ENCODE measurements at regions not wholly inside any gene's neighbourhood (a gene's known extent, or its start where the extent isn't known, plus 50 kb on each side); places are given as distances from the start of the nearest gene placed in this dataset.

DNA sequence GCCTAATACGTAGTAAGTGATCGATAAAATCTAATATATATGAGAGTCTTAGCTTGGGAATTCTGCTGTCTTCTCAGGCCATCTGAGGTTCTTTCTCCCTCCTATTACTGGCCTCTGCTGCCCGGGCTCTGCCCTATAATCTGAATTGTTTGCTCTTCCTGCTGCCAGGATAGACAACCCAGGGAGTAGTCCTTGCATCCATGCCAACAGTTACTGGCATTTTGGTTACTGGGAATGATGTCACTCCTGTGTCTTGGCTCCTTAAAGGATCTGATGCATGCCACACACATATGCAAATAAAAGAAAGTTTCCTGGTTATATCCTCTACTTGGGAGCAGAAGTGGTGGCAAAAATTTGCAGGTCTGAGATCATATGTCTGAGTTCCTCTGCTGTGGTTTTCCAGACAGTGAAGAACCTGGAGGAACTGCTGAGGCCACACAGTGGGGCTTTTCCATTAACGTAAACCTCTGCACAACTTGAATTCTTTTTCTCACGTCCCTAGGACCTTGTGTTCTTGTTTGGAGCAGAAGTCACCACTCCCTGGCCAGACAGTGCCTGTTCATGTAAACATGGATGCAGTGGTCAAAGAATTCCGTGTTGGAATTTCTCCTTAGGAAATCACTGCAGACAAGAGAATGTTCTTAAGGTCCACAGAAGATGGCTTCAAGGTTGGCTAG is 320.6 kb upstream of the TBX3 start:
- 67 to 72% methylated on average over 6 of the region's 6 CpGs for WGBS, 2 donors
- no peak overlapping the region for H3K4me3 ChIP-seq (ENCODE audit: low read depth, poor library complexity, severe bottlenecking)
- no peak for DNase-seq (ENCODE audit: low spot score in 2 of 2)
- no peak for TF ChIP-seq CTCF (IDR thresholded peaks at IDR 0.05)
- TF ChIP-seq POLR2A (IDR thresholded peaks at IDR 0.05): no peak
- intact Hi-C loops (cut with DNase I; ENCODE audit: low total_unique reads): no loop called here

GRCh38 chr12:115002434-115002833 is 318.5 kb upstream of the TBX3 start:
- no peak for TF ChIP-seq POLR2A (IDR thresholded peaks at IDR 0.05)
- TF ChIP-seq CTCF (IDR thresholded peaks at IDR 0.05): no peak
- H3K4me3 ChIP-seq (ENCODE audit: low read depth, poor library complexity, severe bottlenecking): no peak overlapping the region
- intact Hi-C loops (cut with DNase I; ENCODE audit: low total_unique reads): no loop called here
- WGBS, 2 donors: 63 to 71% methylated on average over 11 of the region's 11 CpGs
- no peak for DNase-seq (ENCODE audit: low spot score in 2 of 2)

DNA sequence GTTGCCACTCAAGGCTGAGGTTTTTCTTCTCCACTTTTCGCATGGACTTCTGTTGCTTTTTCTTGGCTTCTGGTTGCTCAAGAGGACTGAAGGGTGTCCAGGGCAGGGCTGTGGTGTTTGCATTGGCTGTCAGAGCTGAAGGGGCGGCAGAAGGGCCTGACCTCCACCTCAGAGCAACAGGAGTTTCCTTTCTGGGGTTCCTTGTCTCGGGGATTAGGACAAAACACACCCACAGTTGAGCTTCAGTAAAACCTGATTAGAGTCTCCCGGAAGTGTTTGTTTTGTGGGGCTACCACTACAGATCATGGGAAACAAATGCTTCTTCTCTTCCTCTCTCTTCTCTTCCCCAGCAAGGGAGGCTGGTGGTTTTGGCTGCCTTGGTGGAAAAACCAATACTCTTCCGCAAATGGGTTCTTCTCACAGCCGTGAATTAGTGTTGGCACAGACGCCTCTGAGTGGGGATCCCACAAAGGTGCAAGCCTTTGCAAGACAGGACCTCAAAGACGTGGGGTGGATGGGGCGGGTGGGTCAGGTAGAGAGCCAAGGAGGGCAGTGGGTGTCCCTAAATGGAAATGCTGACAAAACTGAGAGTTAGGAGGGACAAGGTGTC is 317.7 kb upstream of the TBX3 start:
- intact Hi-C loops (cut with DNase I; ENCODE audit: low total_unique reads): no loop called here
- 79 to 80% methylated on average over 9 of the region's 9 CpGs for WGBS, 2 donors
- no peak for DNase-seq (ENCODE audit: low spot score in 2 of 2)
- TF ChIP-seq POLR2A (IDR thresholded peaks at IDR 0.05): no peak
- TF ChIP-seq CTCF (IDR thresholded peaks at IDR 0.05): no peak
- no peak overlapping the region for H3K4me3 ChIP-seq (ENCODE audit: low read depth, poor library complexity, severe bottlenecking)

DNA sequence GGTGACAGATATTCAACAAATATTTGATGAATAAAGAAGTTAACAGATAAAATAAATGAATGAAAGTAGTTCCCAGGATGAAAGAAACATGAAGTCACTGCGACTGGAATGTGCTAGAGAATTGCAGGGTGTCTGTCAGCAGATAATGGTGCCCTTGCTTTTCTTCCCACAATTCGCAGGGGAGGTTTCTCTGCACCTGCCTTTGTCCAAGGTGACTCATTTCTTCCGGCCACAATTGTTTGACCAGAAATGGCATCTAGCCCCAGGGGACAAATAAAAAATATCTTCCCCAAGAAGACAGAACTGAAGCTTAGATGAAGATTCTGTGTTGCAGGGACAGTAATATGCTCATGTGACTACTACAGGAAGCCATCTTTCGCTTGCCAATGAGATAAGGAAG is 316.1 kb upstream of the TBX3 start:
- TF ChIP-seq CTCF (IDR thresholded peaks at IDR 0.05): no peak
- no peak for TF ChIP-seq POLR2A (IDR thresholded peaks at IDR 0.05)
- 49 to 60% methylated on average over 4 of the region's 4 CpGs for WGBS, 2 donors
- no peak overlapping the region for H3K4me3 ChIP-seq (ENCODE audit: low read depth, poor library complexity, severe bottlenecking)
- DNase-seq (ENCODE audit: low spot score in 2 of 2): no peak
- intact Hi-C loops (cut with DNase I; ENCODE audit: low total_unique reads): no loop called here

DNA sequence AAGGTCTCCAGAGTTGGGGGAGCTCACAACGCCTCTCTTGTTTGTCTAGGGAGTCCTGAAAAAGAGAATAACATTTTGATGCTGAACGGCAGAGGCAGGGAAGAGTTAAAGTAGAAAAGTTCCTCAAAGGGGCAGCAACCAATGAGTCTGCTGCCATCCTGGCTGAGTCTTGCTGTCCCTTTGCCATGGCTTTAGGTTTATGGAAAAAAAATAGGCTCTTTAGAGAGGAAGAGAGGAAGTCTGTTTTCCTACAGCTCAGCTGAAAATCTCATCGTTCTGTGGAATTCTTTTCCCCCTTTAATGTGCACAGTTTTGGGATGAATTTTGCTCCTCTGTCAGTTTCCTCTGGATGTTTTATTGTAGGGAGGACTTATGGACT is 314.8 kb upstream of the TBX3 start:
- no peak for TF ChIP-seq POLR2A (IDR thresholded peaks at IDR 0.05)
- no peak for TF ChIP-seq CTCF (IDR thresholded peaks at IDR 0.05)
- no peak for DNase-seq (ENCODE audit: low spot score in 2 of 2)
- 38 to 52% methylated on average over 3 of the region's 3 CpGs for WGBS, 2 donors
- intact Hi-C loops (cut with DNase I; ENCODE audit: low total_unique reads): no loop called here
- H3K4me3 ChIP-seq (ENCODE audit: low read depth, poor library complexity, severe bottlenecking): no peak overlapping the region

All from lower leg skin (tissue), 4 donors.